ENCODE measurements at regions not wholly inside any gene's neighbourhood (a gene's known extent, or its start where the extent isn't known, plus 50 kb on each side); places are given as distances from the start of the nearest gene placed in this dataset.

GRCh38 chr13:33710924-33711323, 107.0 kb upstream of the RFC3 start:
- TF ChIP-seq CTCF (IDR thresholded peaks at IDR 0.05; ENCODE audit: low read depth, low read length) = no peak
- TF ChIP-seq EZH2phosphoT487 (IDR thresholded peaks at IDR 0.05; ENCODE audit: low read depth) = no peak
